ENCODE measurements at regions not wholly inside any gene's neighbourhood (a gene's known extent, or its start where the extent isn't known, plus 50 kb on each side); places are given as distances from the start of the nearest gene placed in this dataset.

- no peak for FAIRE-seq
These were observed 128.0 kb upstream of the GYPC start for GRCh38 chr2:126527836-126528490.

GRCh38 chr2:126531029-126531428 is 124.9 kb upstream of the GYPC start:
- FAIRE-seq: no peak

DNA sequence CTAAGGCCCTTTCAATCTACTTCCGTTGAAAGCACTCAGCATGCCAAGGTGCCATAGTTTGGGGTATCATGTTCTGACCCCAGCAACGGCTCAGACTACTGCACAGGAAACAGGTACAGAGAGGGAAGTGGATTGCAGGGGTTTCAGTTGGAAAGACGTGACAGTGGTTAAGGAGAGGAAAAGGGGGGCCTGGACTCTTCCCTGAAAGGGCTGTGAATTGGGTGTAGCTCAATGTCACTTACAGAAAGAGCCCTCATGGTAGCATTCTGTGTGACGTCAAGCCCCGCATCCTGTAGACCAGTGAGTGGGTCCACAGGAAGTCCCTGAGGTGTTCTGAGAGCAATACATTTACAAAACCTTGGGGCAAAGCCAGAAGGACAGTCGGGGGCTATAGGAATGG is 121.5 kb upstream of the GYPC start:
- no peak for FAIRE-seq

GRCh38 chr2:126535408-126535807 is 120.5 kb upstream of the GYPC start:
- FAIRE-seq: no peak

DNA sequence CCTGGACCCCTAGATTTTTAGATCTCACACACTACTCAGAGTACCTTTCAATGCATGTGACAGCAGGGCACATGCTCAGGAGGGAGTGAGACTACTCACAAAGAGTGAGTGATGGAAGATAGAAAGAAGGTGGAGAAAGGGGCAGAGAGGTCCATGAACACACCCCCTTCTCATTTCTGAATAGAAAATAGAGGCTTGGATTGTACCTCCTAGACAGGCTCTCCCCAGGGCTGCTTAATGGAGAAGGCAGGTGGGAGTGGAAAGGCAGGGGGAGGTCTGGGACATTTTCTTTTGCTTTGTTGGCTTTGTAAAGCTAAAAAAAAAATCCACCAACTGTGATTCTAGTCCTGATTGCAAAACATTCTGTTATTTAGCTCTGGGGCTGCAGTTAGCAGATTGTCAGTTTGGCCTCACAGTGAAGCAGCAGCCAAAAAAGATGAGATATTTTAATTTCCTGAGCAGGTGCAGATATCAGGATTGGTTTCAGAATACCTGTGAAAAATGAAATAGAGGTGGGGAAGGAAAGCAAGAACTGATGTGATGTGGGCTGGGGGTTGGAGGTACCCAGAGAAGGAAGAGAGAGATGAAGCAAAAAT is 119.3 kb upstream of the GYPC start:
- no peak for FAIRE-seq

- no peak for FAIRE-seq
These were observed 116.9 kb upstream of the GYPC start for GRCh38 chr2:126539101-126539500.

- FAIRE-seq: no peak
These were observed 113.7 kb upstream of the GYPC start for GRCh38 chr2:126542247-126542646.

- FAIRE-seq: peak; percentile 51
These were observed 112.9 kb upstream of the GYPC start for GRCh38 chr2:126543081-126543480.

GRCh38 chr2:126558029-126558428 is 97.9 kb upstream of the GYPC start:
- no peak for FAIRE-seq

- FAIRE-seq: no peak
These were observed 87.2 kb upstream of the GYPC start for GRCh38 chr2:126568734-126569133.

DNA sequence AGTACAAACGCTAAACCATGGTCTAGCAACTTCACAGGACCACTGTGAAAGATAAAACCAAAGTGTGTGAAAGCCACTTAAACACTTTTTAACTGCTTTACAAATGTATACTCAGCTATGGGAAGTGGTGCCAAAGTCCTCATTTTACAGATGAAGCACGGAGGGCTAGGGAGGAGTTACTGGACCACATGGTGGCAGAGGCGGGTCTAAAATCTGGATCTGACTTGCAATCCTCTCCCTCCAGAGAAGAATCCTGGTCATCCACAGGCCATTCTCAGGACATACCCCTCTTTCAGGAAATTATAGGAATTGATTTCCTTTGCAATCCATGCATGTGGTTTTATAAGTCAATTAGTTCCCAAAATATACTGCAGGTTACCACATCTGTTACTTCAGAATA is 84.6 kb upstream of the GYPC start:
- no peak for FAIRE-seq

DNA sequence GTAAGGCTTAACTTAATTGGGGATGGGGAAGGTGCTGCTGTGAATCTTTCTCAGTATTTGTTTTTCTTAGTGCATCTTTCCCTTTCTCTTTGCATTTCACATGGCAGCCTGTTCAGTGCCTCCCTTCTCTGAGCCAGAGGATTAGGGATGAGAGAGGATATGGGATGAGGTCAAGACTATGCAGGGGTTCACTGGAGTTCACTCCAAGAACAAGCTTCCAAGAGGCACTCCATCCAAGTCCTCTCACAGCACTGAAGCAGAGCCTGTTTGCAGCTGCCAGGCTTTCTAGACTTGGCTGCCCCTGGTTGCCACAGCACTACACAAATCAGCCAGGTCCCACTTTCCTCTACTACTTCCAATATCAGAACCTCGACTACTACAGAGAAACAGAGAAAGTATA is 80.3 kb upstream of the GYPC start:
- FAIRE-seq: no peak

DNA sequence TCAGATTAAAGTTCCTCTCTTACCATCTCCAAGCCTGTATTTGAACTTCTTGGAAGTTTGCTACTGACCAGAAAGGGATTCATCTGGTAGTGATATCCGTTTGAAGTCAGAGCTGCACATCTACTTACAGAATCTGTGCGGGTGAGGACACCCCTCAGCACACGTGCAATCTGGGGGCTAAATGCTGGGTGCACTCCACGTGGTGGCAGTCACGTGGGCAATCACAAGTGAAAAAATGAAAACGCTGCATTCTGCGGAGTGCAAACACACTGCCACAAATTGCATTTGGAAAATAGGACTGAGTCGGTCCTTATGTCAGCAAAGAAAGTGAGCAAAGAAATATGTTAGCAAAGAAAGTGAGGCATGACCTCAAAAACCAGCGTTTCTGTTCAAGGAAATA is 76.1 kb upstream of the GYPC start:
- no peak for FAIRE-seq

DNA sequence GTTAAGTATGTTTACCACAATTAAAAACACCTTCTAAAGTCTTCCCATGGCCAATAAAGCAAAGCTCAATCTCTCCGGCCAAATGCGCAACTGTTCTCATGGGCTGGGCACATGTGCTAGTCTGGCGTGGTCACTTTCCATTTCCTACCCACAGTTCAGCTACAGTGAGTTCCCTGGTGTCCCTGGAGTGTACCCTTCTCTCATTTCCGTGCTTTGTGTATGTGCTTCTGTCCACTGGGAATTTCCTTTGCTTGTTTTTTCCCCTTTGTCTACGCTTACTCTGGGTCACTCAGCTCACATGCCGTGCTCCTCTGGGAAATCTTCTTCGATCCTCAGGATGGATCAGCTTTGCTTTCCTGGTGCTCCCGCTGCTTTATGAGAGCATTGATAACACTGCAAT is 69.6 kb upstream of the GYPC start:
- no peak for FAIRE-seq

DNA sequence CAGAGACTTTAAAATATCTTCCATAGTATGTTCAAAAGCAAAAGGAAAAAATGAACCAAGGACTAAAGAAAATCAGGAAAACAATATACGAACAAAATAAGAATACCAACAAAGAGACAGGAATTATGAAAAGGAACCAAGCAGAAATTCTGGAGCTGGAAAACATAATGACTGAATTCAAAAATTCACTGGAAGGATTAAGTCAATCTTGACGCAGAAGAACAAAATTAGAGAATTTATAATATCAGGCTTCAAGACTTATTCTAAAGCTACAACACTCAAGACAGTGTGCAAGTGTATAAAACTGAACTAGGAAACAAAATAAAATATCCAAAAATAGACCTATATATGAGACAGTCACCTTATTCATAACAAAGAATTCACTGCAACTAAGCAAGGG is 56.9 kb upstream of the GYPC start:
- no peak for FAIRE-seq

DNA sequence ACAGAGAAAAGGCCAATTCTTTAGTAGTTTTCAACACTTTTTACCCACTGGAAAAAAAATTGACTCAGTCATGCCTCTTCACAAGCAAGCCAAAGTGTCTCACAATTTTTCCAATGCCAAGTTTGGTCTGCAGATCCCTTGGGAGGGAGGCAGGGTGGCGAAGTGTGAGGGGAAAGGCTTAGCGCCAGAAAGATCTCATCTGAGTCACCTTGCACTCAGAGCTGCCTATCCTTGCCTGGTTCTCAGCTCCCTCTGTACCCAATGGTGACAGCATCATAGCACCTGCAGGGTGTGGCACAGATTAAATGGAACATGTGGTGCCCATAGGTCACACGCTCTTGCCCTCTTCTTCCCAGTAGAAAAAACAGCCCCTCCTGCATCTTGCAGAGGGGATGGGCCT is 55.2 kb upstream of the GYPC start:
- FAIRE-seq: no peak

DNA sequence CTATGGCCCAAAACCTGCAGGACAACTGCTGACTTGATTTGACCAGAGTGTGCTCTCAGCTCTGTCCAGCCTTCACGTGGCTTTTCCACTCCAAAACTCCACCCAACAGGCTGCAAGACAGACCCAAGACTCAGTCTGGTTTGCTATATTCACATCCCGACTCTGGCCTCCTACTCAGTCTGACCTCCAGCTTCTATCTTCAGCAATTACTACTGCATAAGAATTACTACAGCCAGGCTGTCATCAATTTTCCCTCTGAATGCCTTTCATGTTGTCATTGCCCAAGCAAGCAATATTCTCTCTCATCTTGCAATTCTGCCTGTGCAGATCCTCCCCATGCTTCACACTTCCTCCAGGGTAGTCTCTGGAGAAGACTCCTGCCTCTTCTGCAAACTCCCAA is 53.6 kb upstream of the GYPC start:
- no peak for FAIRE-seq

All from islet of Langerhans (tissue), 1 donor.